ENCODE measurements at regions not wholly inside any gene's neighbourhood (a gene's known extent, or its start where the extent isn't known, plus 50 kb on each side); places are given as distances from the start of the nearest gene placed in this dataset.
"Not testable (repeated sequence)": the region's sequence is repeated elsewhere in the genome, so short reads cannot be mapped to it uniquely, and the experiment has no call there.

DNA sequence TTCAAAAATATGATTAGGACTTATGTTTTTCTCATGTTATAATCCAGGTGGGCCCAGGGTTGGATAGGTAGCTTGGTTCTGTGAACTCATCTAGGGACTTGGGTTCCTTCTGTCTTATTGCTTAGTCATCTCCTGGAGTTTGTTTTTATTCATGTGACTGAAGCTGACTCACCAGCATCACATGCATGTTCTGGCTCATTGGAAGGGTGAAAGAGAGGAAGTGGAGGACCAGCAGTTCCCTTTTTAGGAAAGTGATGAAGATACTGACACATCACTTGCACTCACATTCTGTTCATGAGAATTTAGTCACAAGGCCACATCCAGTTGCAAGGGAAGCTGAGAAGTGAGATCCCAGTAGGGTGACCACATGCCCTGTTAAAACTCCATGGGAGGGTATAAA is 95.9 kb downstream of the NPIPB5 start:
- H3K27me3 ChIP-seq; H3K4me3 ChIP-seq; DNase-seq; in situ Hi-C loops (cut with MboI; ENCODE audit: low pct_ligation_motif_present in 1 of 4, low pct_unique_long_range_greater_than_20kb in 1 of 4, low sequenced_read_pairs in 3 of 4); H3K9me3 ChIP-seq; H3K36me3 ChIP-seq; intact Hi-C loops (cut with DNase I; ENCODE audit: low total_unique reads); H3K4me1 ChIP-seq; H3K27ac ChIP-seq: not testable (repeated sequence)

DNA sequence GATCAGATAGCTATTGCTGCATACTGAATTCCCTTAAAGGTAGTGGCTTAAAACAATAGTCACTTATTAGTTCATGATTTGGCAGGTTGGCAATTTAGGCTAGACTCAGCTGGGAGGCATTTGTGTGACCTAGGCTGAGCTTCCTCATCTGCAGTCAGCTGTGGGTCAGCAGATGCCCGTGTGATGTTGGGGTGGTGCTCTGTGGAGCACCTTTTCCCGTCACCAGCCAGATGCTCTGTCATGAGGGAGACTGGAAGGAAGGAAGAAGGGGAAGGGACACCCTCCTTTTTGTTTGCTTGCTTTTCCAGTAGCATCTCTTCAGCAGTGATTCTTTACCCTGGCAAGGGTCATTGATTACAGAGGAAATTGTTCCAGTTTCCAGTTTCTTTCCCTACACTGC is 99.1 kb downstream of the NPIPB5 start:
- H3K36me3 ChIP-seq; H3K4me1 ChIP-seq; H3K4me3 ChIP-seq; H3K9me3 ChIP-seq; H3K27me3 ChIP-seq; in situ Hi-C loops (cut with MboI; ENCODE audit: low pct_ligation_motif_present in 1 of 4, low pct_unique_long_range_greater_than_20kb in 1 of 4, low sequenced_read_pairs in 3 of 4); intact Hi-C loops (cut with DNase I; ENCODE audit: low total_unique reads); H3K27ac ChIP-seq; DNase-seq: not testable (repeated sequence)
- WGBS, 2 donors (ENCODE audit: low coverage in 1 of 2) = no CpG with 5 or more reads among the region's 2 CpGs

DNA sequence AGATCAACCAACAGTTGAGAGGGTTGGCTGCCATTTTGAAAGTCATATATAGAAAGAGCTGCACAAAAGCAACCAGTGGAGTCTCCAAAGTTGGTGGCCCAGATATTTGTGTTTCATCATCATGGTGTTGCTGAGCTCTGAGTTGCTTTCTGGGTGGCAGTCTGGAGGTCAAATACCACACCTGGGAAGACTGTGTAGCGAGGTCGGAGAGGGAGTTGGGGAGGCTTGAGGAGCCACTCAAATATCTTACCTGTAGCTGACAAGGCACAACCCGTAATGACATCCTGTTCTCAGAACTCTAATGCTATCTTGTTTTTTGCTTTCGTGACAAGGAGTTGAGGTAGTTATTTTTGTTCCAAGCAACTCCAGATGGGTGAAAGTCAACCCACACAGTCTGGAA is 100.4 kb downstream of the NPIPB5 start:
- H3K36me3 ChIP-seq; H3K27ac ChIP-seq; intact Hi-C loops (cut with DNase I; ENCODE audit: low total_unique reads); H3K4me3 ChIP-seq; H3K4me1 ChIP-seq; H3K27me3 ChIP-seq; H3K9me3 ChIP-seq; DNase-seq; in situ Hi-C loops (cut with MboI; ENCODE audit: low pct_ligation_motif_present in 1 of 4, low pct_unique_long_range_greater_than_20kb in 1 of 4, low sequenced_read_pairs in 3 of 4): not testable (repeated sequence)
- WGBS, 2 donors (ENCODE audit: low coverage in 1 of 2) = 81% methylated on average over 4 of the region's 4 CpGs

DNA sequence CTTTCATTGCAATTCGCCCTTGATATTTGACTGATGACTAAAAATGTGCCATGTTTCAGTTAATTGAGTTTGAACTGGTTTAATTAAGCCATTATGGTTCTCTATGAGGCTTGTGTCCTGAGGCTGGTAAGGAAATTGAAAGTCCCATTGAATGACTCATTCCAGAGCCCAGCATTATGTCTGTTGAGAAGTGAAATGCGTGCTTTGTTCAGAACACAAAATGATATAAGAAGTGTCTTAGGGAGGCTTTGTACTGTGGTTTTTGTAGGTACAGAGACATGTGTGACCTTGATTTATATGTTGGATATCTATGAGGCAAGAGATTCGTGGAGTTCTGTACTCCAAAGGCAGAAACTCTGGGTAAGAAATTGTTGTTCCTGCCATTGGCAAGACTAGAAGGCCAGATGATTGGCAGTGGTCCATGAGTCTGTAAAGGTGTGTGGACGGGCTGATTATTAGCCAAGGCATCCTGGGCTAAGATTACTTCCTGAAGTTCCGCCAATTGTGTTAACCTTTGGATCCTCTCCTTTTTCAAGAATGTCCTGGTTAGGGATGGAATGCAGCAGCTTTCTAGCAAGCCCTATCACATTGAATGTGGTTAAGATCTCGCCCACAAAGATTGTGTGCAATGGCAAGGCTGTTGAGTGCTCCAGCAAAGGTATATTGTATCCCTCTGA is 103.7 kb downstream of the NPIPB5 start:
- in situ Hi-C loops (cut with MboI; ENCODE audit: low pct_ligation_motif_present in 1 of 4, low pct_unique_long_range_greater_than_20kb in 1 of 4, low sequenced_read_pairs in 3 of 4) (no loop called here), intact Hi-C loops (cut with DNase I; ENCODE audit: low total_unique reads) (no loop called here)
- Histone ChIP-seq H3K36me3 (no peaks in the 10 kb centered on the region), H3K4me1 (no peaks in the 10 kb centered on the region), H3K4me3 (no peak overlapping the region), H3K27ac (no peak overlapping the region), H3K9me3 (no peaks in the 10 kb centered on the region), H3K27me3 (no peaks in the 10 kb centered on the region)
- DNase-seq = peak; percentile 56
- 54 to 59% methylated on average over 6 of the region's 6 CpGs for WGBS, 2 donors (ENCODE audit: low coverage in 1 of 2)
- TF ChIP-seq, protein P1, sequence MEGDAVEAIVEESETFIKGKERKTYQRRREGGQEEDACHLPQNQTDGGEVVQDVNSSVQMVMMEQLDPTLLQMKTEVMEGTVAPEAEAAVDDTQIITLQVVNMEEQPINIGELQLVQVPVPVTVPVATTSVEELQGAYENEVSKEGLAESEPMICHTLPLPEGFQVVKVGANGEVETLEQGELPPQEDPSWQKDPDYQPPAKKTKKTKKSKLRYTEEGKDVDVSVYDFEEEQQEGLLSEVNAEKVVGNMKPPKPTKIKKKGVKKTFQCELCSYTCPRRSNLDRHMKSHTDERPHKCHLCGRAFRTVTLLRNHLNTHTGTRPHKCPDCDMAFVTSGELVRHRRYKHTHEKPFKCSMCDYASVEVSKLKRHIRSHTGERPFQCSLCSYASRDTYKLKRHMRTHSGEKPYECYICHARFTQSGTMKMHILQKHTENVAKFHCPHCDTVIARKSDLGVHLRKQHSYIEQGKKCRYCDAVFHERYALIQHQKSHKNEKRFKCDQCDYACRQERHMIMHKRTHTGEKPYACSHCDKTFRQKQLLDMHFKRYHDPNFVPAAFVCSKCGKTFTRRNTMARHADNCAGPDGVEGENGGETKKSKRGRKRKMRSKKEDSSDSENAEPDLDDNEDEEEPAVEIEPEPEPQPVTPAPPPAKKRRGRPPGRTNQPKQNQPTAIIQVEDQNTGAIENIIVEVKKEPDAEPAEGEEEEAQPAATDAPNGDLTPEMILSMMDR (IDR thresholded peaks at IDR 0.05) = no peak
- no peak for TF ChIP-seq POLR2A (IDR thresholded peaks at IDR 0.05)
- TF ChIP-seq POLR2AphosphoS5 (IDR thresholded peaks at IDR 0.05) = no peak
- TF ChIP-seq EP300 (IDR thresholded peaks at IDR 0.05; ENCODE audit: low read depth) = no peak

DNA sequence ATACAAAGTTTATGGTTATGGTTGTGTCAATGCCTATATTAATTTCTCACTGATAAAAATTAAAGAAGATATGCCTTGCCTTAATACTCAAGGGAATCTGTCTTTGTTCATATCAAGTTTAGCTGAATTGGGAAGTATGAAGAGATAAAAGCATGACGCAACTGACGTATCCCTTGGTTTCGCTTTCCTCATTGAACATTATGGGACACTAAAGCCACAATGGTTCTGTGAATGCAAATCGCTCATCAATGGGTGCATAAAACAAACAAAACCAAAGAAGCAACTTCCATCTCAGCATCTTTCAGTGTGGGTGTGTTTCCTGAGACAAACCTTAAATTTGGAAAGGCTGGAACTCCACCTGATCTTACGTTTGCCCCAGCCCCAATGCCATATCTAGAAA is 108.2 kb downstream of the NPIPB5 start:
- intact Hi-C loops (cut with DNase I; ENCODE audit: low total_unique reads) (no loop called here), in situ Hi-C loops (cut with MboI; ENCODE audit: low pct_ligation_motif_present in 1 of 4, low pct_unique_long_range_greater_than_20kb in 1 of 4, low sequenced_read_pairs in 3 of 4) (no loop called here)
- no peaks in the 10 kb centered on the region for H3K9me3 ChIP-seq
- H3K4me1 ChIP-seq = no peaks in the 10 kb centered on the region
- no peak overlapping the region for H3K27ac ChIP-seq
- H3K27me3 ChIP-seq = peaks cover 3% of the 10 kb centered on the region
- H3K36me3 ChIP-seq = no peaks in the 10 kb centered on the region
- TF ChIP-seq POLR2A (IDR thresholded peaks at IDR 0.05) = no peak
- TF ChIP-seq, protein P1 (IDR thresholded peaks at IDR 0.05) = no peak
- TF ChIP-seq EP300 (IDR thresholded peaks at IDR 0.05; ENCODE audit: low read depth) = no peak
- TF ChIP-seq POLR2AphosphoS5 (IDR thresholded peaks at IDR 0.05) = no peak
- no peak overlapping the region for H3K4me3 ChIP-seq
- no peak for DNase-seq
- 75 to 78% methylated on average over 5 of the region's 5 CpGs for WGBS, 2 donors (ENCODE audit: low coverage in 1 of 2)

DNA sequence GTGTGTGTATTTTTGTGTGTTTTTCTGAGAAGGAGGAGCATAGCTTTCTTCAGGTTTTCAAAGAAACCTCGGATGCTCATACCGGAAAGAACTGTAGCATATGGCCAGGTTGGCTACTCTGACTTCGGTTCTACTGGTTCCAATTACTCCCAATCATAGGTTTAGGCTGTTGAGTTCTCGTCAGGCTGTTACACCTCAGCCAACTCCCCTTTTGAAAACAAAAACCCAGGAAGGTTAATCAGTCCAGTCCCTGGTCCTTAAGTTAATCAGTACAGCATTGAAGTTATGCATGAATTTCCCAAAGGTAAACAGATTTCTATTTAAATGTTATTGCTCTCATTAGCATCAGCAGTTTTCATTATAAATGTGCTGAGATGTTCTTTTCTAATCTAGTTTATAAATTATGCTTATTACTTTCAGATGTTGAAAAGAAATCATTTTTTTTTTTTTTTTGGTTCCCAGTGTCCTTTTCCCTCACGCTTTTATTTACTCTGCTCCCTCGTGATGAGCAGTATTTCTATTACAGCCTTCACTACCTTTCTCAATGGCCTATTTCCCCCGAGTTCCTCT is 111.0 kb downstream of the NPIPB5 start:
- TF ChIP-seq POLR2A (IDR thresholded peaks at IDR 0.05) = no peak
- TF ChIP-seq, protein P1 (IDR thresholded peaks at IDR 0.05) = no peak
- TF ChIP-seq EP300 (IDR thresholded peaks at IDR 0.05; ENCODE audit: low read depth) = no peak
- no peak for TF ChIP-seq POLR2AphosphoS5 (IDR thresholded peaks at IDR 0.05)
- no peak for DNase-seq
- Histone ChIP-seq H3K9me3 (no peaks in the 10 kb centered on the region), H3K27ac (no peak overlapping the region), H3K36me3 (no peaks in the 10 kb centered on the region), H3K4me1 (no peaks in the 10 kb centered on the region), H3K27me3 (peaks cover 9% of the 10 kb centered on the region), H3K4me3 (no peak overlapping the region)
- in situ Hi-C loops (cut with MboI; ENCODE audit: low pct_ligation_motif_present in 1 of 4, low pct_unique_long_range_greater_than_20kb in 1 of 4, low sequenced_read_pairs in 3 of 4) (no loop called here), intact Hi-C loops (cut with DNase I; ENCODE audit: low total_unique reads) (no loop called here)
- 51 to 52% methylated on average over 7 of the region's 7 CpGs for WGBS, 2 donors (ENCODE audit: low coverage in 1 of 2)
